ENCODE measurements at regions not wholly inside any gene's neighbourhood (a gene's known extent, or its start where the extent isn't known, plus 50 kb on each side); places are given as distances from the start of the nearest gene placed in this dataset.

- Histone ChIP-seq H3K9me3 (replicated peaks in 1 of 2; ENCODE audit: control insufficient read depth in 2 of 2, insufficient read depth in 1 of 2, low read depth in 1 of 2, low read length in 2 of 2) (no peaks in the 10 kb centered on the region), H3K4me2 (ENCODE audit: insufficient read depth, low read length, poor library complexity, severe bottlenecking) (no peak overlapping the region), H2BK5ac (ENCODE audit: low read length) (no peak overlapping the region), H3K36me3 (replicated peaks in 1 of 2; ENCODE audit: control insufficient read depth in 2 of 2, insufficient read depth in 2 of 2, low read length in 2 of 2) (no peaks in the 10 kb centered on the region), H3K23ac (ENCODE audit: low read depth, low read length, poor library complexity) (no peak overlapping the region), H2BK15ac (ENCODE audit: low read length) (no peak overlapping the region), H2BK12ac (ENCODE audit: low read length) (no peak overlapping the region), H3K4me3 (ENCODE audit: low read length in 2 of 2) (no peak overlapping the region), H3K27ac (replicated peaks; ENCODE audit: low read length) (no peak overlapping the region), H2BK120ac (ENCODE audit: low read depth, low read length) (no peak overlapping the region), H3K79me1 (ENCODE audit: low read depth, low read length) (no peaks in the 10 kb centered on the region), H4K8ac (ENCODE audit: low read depth, low read length) (no peak overlapping the region), H3K18ac (ENCODE audit: low read length) (no peak overlapping the region), H3K4ac (ENCODE audit: low read length) (no peak overlapping the region), H2AK5ac (ENCODE audit: low read depth, low read length) (no peak overlapping the region), H3K4me1 (ENCODE audit: control insufficient read depth in 2 of 2, insufficient read depth in 1 of 2, low read depth in 1 of 2, low read length in 2 of 2) (no peaks in the 10 kb centered on the region), H2AFZ (ENCODE audit: low read length) (no peak overlapping the region), H3K27me3 (ENCODE audit: control insufficient read depth in 3 of 3, insufficient read depth in 3 of 3, low read depth in 1 of 3, low read length in 3 of 3) (no peaks in the 10 kb centered on the region), H3K14ac (ENCODE audit: low read length) (no peak overlapping the region), H3K9ac (ENCODE audit: low read depth, low read length, poor library complexity) (no peak overlapping the region), H4K91ac (ENCODE audit: low read depth, low read length, poor library complexity) (no peak overlapping the region)
- WGBS, 2 donors (ENCODE audit: extremely low coverage in 2 of 2, insufficient read length in 2 of 2, insufficient replicate concordance in 1 of 2) = no CpG with 5 or more reads among the region's 3 CpGs
- no peak for DNase-seq (ENCODE audit: low spot score)
Observed at GRCh38 chr4:100722866-100723459, 205.1 kb upstream of the EMCN start.

- no peak for DNase-seq (ENCODE audit: low spot score)
- Histone ChIP-seq H3K18ac (ENCODE audit: low read length) (no peak overlapping the region), H2AFZ (ENCODE audit: low read length) (no peak overlapping the region), H2BK5ac (ENCODE audit: low read length) (no peak overlapping the region), H3K4me1 (ENCODE audit: control insufficient read depth in 2 of 2, insufficient read depth in 1 of 2, low read depth in 1 of 2, low read length in 2 of 2) (no peaks in the 10 kb centered on the region), H3K27ac (replicated peaks; ENCODE audit: low read length) (no peak overlapping the region), H3K14ac (ENCODE audit: low read length) (no peak overlapping the region), H2AK5ac (ENCODE audit: low read depth, low read length) (no peak overlapping the region), H4K8ac (ENCODE audit: low read depth, low read length) (no peak overlapping the region), H2BK12ac (ENCODE audit: low read length) (no peak overlapping the region), H2BK15ac (ENCODE audit: low read length) (no peak overlapping the region), H2BK120ac (ENCODE audit: low read depth, low read length) (no peak overlapping the region), H3K79me1 (ENCODE audit: low read depth, low read length) (no peaks in the 10 kb centered on the region), H3K27me3 (ENCODE audit: control insufficient read depth in 3 of 3, insufficient read depth in 3 of 3, low read depth in 1 of 3, low read length in 3 of 3) (no peaks in the 10 kb centered on the region), H3K4me3 (ENCODE audit: low read length in 2 of 2) (no peak overlapping the region), H3K36me3 (replicated peaks in 1 of 2; ENCODE audit: control insufficient read depth in 2 of 2, insufficient read depth in 2 of 2, low read length in 2 of 2) (no peaks in the 10 kb centered on the region), H3K9ac (ENCODE audit: low read depth, low read length, poor library complexity) (no peak overlapping the region), H3K4me2 (ENCODE audit: insufficient read depth, low read length, poor library complexity, severe bottlenecking) (no peak overlapping the region), H3K23ac (ENCODE audit: low read depth, low read length, poor library complexity) (no peak overlapping the region), H3K9me3 (replicated peaks in 1 of 2; ENCODE audit: control insufficient read depth in 2 of 2, insufficient read depth in 1 of 2, low read depth in 1 of 2, low read length in 2 of 2) (no peaks in the 10 kb centered on the region), H3K4ac (ENCODE audit: low read length) (no peak overlapping the region), H4K91ac (ENCODE audit: low read depth, low read length, poor library complexity) (no peak overlapping the region)
- no CpG with 5 or more reads among the region's 2 CpGs for WGBS, 2 donors (ENCODE audit: extremely low coverage in 2 of 2, insufficient read length in 2 of 2, insufficient replicate concordance in 1 of 2)
Observed at GRCh38 chr4:100722133-100722532, 204.3 kb upstream of the EMCN start.

- no peak overlapping the region for H4K8ac ChIP-seq (ENCODE audit: low read depth, low read length)
- H3K79me1 ChIP-seq (ENCODE audit: low read depth, low read length) = no peaks in the 10 kb centered on the region
- DNase-seq (ENCODE audit: low spot score) = no peak
- no peak overlapping the region for H2AFZ ChIP-seq (ENCODE audit: low read length)
- H3K4me3 ChIP-seq (ENCODE audit: low read length in 2 of 2) = no peak overlapping the region
- no peak overlapping the region for H3K4ac ChIP-seq (ENCODE audit: low read length)
- H4K91ac ChIP-seq (ENCODE audit: low read depth, low read length, poor library complexity) = no peak overlapping the region
- no peak overlapping the region for H2BK15ac ChIP-seq (ENCODE audit: low read length)
- no peak overlapping the region for H2BK120ac ChIP-seq (ENCODE audit: low read depth, low read length)
- no peak overlapping the region for H3K4me2 ChIP-seq (ENCODE audit: insufficient read depth, low read length, poor library complexity, severe bottlenecking)
- H3K14ac ChIP-seq (ENCODE audit: low read length) = no peak overlapping the region
- H3K36me3 ChIP-seq (replicated peaks in 1 of 2; ENCODE audit: control insufficient read depth in 2 of 2, insufficient read depth in 2 of 2, low read length in 2 of 2) = no peaks in the 10 kb centered on the region
- no peak overlapping the region for H3K18ac ChIP-seq (ENCODE audit: low read length)
- H3K4me1 ChIP-seq (ENCODE audit: control insufficient read depth in 2 of 2, insufficient read depth in 1 of 2, low read depth in 1 of 2, low read length in 2 of 2) = no peaks in the 10 kb centered on the region
- H3K9ac ChIP-seq (ENCODE audit: low read depth, low read length, poor library complexity) = no peak overlapping the region
- no peak overlapping the region for H2BK12ac ChIP-seq (ENCODE audit: low read length)
- H3K27ac ChIP-seq (replicated peaks; ENCODE audit: low read length) = no peak overlapping the region
- no peaks in the 10 kb centered on the region for H3K9me3 ChIP-seq (replicated peaks in 1 of 2; ENCODE audit: control insufficient read depth in 2 of 2, insufficient read depth in 1 of 2, low read depth in 1 of 2, low read length in 2 of 2)
- no peak overlapping the region for H3K23ac ChIP-seq (ENCODE audit: low read depth, low read length, poor library complexity)
- no peak overlapping the region for H2BK5ac ChIP-seq (ENCODE audit: low read length)
- H3K27me3 ChIP-seq (ENCODE audit: control insufficient read depth in 3 of 3, insufficient read depth in 3 of 3, low read depth in 1 of 3, low read length in 3 of 3) = no peaks in the 10 kb centered on the region
- no peak overlapping the region for H2AK5ac ChIP-seq (ENCODE audit: low read depth, low read length)
Observed at GRCh38 chr4:100721490-100721889, 203.7 kb upstream of the EMCN start.

GRCh38 chr4:100721077-100721476 is 203.3 kb upstream of the EMCN start:
- H3K23ac ChIP-seq (ENCODE audit: low read depth, low read length, poor library complexity) = no peak overlapping the region
- H4K91ac ChIP-seq (ENCODE audit: low read depth, low read length, poor library complexity) = no peak overlapping the region
- no peak overlapping the region for H2AFZ ChIP-seq (ENCODE audit: low read length)
- H3K36me3 ChIP-seq (replicated peaks in 1 of 2; ENCODE audit: control insufficient read depth in 2 of 2, insufficient read depth in 2 of 2, low read length in 2 of 2) = no peaks in the 10 kb centered on the region
- H3K27me3 ChIP-seq (ENCODE audit: control insufficient read depth in 3 of 3, insufficient read depth in 3 of 3, low read depth in 1 of 3, low read length in 3 of 3) = no peaks in the 10 kb centered on the region
- H3K9me3 ChIP-seq (replicated peaks in 1 of 2; ENCODE audit: control insufficient read depth in 2 of 2, insufficient read depth in 1 of 2, low read depth in 1 of 2, low read length in 2 of 2) = no peaks in the 10 kb centered on the region
- no peak overlapping the region for H2BK15ac ChIP-seq (ENCODE audit: low read length)
- no peak overlapping the region for H3K9ac ChIP-seq (ENCODE audit: low read depth, low read length, poor library complexity)
- H3K4me1 ChIP-seq (ENCODE audit: control insufficient read depth in 2 of 2, insufficient read depth in 1 of 2, low read depth in 1 of 2, low read length in 2 of 2) = no peaks in the 10 kb centered on the region
- no peak overlapping the region for H3K4me3 ChIP-seq (ENCODE audit: low read length in 2 of 2)
- no peak overlapping the region for H2AK5ac ChIP-seq (ENCODE audit: low read depth, low read length)
- no peaks in the 10 kb centered on the region for H3K79me1 ChIP-seq (ENCODE audit: low read depth, low read length)
- no CpG with 5 or more reads among the region's 2 CpGs for WGBS, 2 donors (ENCODE audit: extremely low coverage in 2 of 2, insufficient read length in 2 of 2, insufficient replicate concordance in 1 of 2)
- no peak overlapping the region for H2BK5ac ChIP-seq (ENCODE audit: low read length)
- H3K18ac ChIP-seq (ENCODE audit: low read length) = no peak overlapping the region
- no peak overlapping the region for H3K14ac ChIP-seq (ENCODE audit: low read length)
- no peak for DNase-seq (ENCODE audit: low spot score)
- no peak overlapping the region for H3K4ac ChIP-seq (ENCODE audit: low read length)
- H4K8ac ChIP-seq (ENCODE audit: low read depth, low read length) = no peak overlapping the region
- H3K27ac ChIP-seq (replicated peaks; ENCODE audit: low read length) = no peak overlapping the region
- H2BK12ac ChIP-seq (ENCODE audit: low read length) = no peak overlapping the region
- H2BK120ac ChIP-seq (ENCODE audit: low read depth, low read length) = no peak overlapping the region
- H3K4me2 ChIP-seq (ENCODE audit: insufficient read depth, low read length, poor library complexity, severe bottlenecking) = no peak overlapping the region
